K562 (cell line): ENCODE measurements at regions not wholly inside any gene's neighbourhood (a gene's known extent, or its start where the extent isn't known, plus 50 kb on each side); places are given as distances from the start of the nearest gene placed in this dataset.

Experiments used
- ATAC-seq: fragments of 200-7000 bp; cut with Tn5 transposase; 3 replicates; pipeline ENCODE4 v1.9.1; 2020; ENCODE audit warnings: moderate library complexity
- BruUV-seq: library from RNA; stranded (reverse); fragments of 400-500 nt; replicated peaks from 2 replicates; lab custom pipeline; 2021; lab: Mats Ljungman, UMichigan
- CTCF ChIA-PET: fragments of 300-600 bp; formaldehyde crosslinking; extraction: SDS; loops from one replicate; lab custom pipeline; 2021; ENCODE audit warnings: low intra/inter-chr PET ratio; lab: Yijun Ruan, JAX
- POLR2A ChIA-PET: fragments of 300-600, 350-650 bp; sonication (Branson Sonifier 250); formaldehyde crosslinking; extraction: SDS; loops from one replicate; lab custom pipeline; 2021; ENCODE audit warnings: antibody characterized with exemption, inconsistent platforms; lab: Yijun Ruan, JAX
- DNase-seq, 4 experiments: peaks; one replicate each; pipeline versions ENCODE4 v3.0.0 to v3.0.0-alpha.2; 2011 to 2018; ENCODE audit warnings: low spot score in 3 of 4, mixed read lengths in 3 of 4; ENCODE audit errors: extremely low read depth in 1 of 4
- FAIRE-seq: peaks from 2 replicates; lab custom pipeline; 2011; peaks lifted over from hg19 to GRCh38; lab: Jason Lieb, UNC
- H2AFZ ChIP-seq: 2 replicates; pipeline ENCODE4 v1.6.0; 2011; ENCODE audit warnings: low read depth, low read length, control low read depth, inconsistent platforms
- H3K27ac ChIP-seq: fragments of 200-600 bp; 3 replicates; pipeline ENCODE4 v1.8.0; 2011; ENCODE audit warnings: low read depth, mild to moderate bottlenecking, control low read depth, inconsistent platforms, low read length, moderate library complexity, mixed read lengths; ENCODE audit errors: extremely low read depth
- H3K27me3 ChIP-seq, 2 experiments: fragments of 300-600 bp in 1 of 2; 2 replicates in 1 of 2; 3 replicates in 1 of 2; pipeline versions ENCODE4 v1.6.0 to v1.8.0; 2011; ENCODE audit warnings: inconsistent platforms in 2 of 2, low read length in 2 of 2, mild to moderate bottlenecking in 1 of 2, mixed read lengths in 1 of 2, moderate library complexity in 1 of 2; ENCODE audit not compliant: control insufficient read depth in 2 of 2, insufficient read depth in 2 of 2
- H3K36me3 ChIP-seq: fragments of 300-600 bp; 3 replicates; pipeline ENCODE4 v1.8.0; 2011; ENCODE audit warnings: mild to moderate bottlenecking, low read length, inconsistent platforms; ENCODE audit not compliant: control insufficient read depth, insufficient read depth
- H3K4me1 ChIP-seq, 2 experiments: fragments of 200-600 bp in 1 of 2; replicated peaks in 1 of 2; 2 replicates in 1 of 2; 3 replicates in 1 of 2; pipeline versions ENCODE4 v1.5.1 to v1.8.0; 2011; ENCODE audit warnings: inconsistent platforms in 2 of 2, low read length in 2 of 2, mild to moderate bottlenecking in 1 of 2, mixed read lengths in 1 of 2, moderate library complexity in 1 of 2; ENCODE audit not compliant: control insufficient read depth in 2 of 2, insufficient read depth in 2 of 2
- H3K4me2 ChIP-seq: 2 replicates; pipeline ENCODE4 v1.6.1; 2011; ENCODE audit warnings: low read length, control low read depth, inconsistent platforms, mixed read lengths; ENCODE audit not compliant: insufficient read depth
- H3K4me3 ChIP-seq: fragments of 200-600 bp; sonication (generic), shearing (Covaris generic); 2 replicates; pipeline ENCODE4 v1.5.1; 2016; ENCODE audit warnings: control low read depth, inconsistent platforms
- H3K79me2 ChIP-seq: fragments of 200-600 bp; 3 replicates; pipeline ENCODE4 v1.8.0; 2011; ENCODE audit warnings: low read length, inconsistent platforms; ENCODE audit not compliant: control insufficient read depth, insufficient read depth
- H3K9ac ChIP-seq, 2 experiments: 2 replicates each; pipeline versions ENCODE4 v1.6.0 to v1.6.1; 2011; ENCODE audit warnings: low read depth in 2 of 2, low read length in 2 of 2, control low read depth in 1 of 2, inconsistent platforms in 1 of 2, mild to moderate bottlenecking in 1 of 2, mixed read lengths in 1 of 2; ENCODE audit not compliant: insufficient read depth in 1 of 2
- H3K9me1 ChIP-seq: one replicate; pipeline ENCODE4 v1.6.0; 2011; ENCODE audit warnings: inconsistent platforms, mild to moderate bottlenecking, low read length, moderate library complexity; ENCODE audit not compliant: control insufficient read depth, insufficient read depth
- H3K9me3 ChIP-seq: replicated peaks from 2 replicates; pipeline ENCODE4 v1.5.1; 2011; ENCODE audit warnings: low read depth, low read length, inconsistent platforms; ENCODE audit not compliant: control insufficient read depth, insufficient read depth
- H4K20me1 ChIP-seq: replicated peaks from 2 replicates; pipeline ENCODE4 v1.6.1; 2011; ENCODE audit warnings: low read length, inconsistent platforms, mixed read lengths; ENCODE audit not compliant: control insufficient read depth, insufficient read depth
- NFRKB ChIP-seq: fragments of 450-650 bp; IDR thresholded peaks from 2 replicates; pipeline ENCODE4 v1.6.1; 2016; ENCODE audit warnings: low read depth
- POLR2AphosphoS5 ChIP-seq: IDR thresholded peaks from 2 replicates; pipeline ENCODE4 v1.6.1; 2011; ENCODE audit warnings: mild to moderate bottlenecking, low read depth, low read length, moderate library complexity; ENCODE audit not compliant: control insufficient read depth, insufficient read depth
- RBM39 ChIP-seq: fragments of 200-400 bp; formaldehyde crosslinking; optimal IDR thresholded peaks from 2 replicates; pipeline ENCODE3; 2018; ENCODE audit warnings: low read depth, low read length
- U2AF2 ChIP-seq: fragments of 200-400 bp; formaldehyde crosslinking; optimal IDR thresholded peaks from 2 replicates; pipeline ENCODE3; 2017; ENCODE audit warnings: low read depth, mild to moderate bottlenecking, low read length
- ZC3H11A ChIP-seq: IDR thresholded peaks from 2 replicates; pipeline ENCODE4 v1.6.1; 2012; ENCODE audit warnings: low read depth, low read length, improper control_type of control experiment
- ZC3H8 ChIP-seq: fragments of 450-650 bp; IDR thresholded peaks from 2 replicates; pipeline ENCODE4 v1.6.1; 2017
- WGBS: fragments of 100-300 bp; shearing (Covaris generic); methylation state at CpG from one replicate; pipeline ENCODE4 v1.1.6; 2016; ENCODE audit warnings: low coverage, mixed read lengths; ENCODE audit not compliant: insufficient coverage; ENCODE audit errors: missing lambda C conversion rate; 5-methylcytosine and 5-hydroxymethylcytosine counted together
- in situ Hi-C: fragments of 300-500 bp; cut with MboI; formaldehyde crosslinking; loops from 4 replicates; pipeline ENCODE4 v1.15.0; 2018; ENCODE audit warnings: inconsistent platforms, mixed read lengths
- intact Hi-C: fragments of 100-400 bp; cut with micrococcal nuclease; formaldehyde crosslinking; loops from 2 replicates; pipeline ENCODE4 v1.14.2; 2022
- TF ChIP-seq, protein P1 (sequence below): sonication (generic); formaldehyde crosslinking; IDR thresholded peaks from 2 replicates; pipeline ENCODE4 v1.8.1; 2023; ENCODE audit warnings: mild to moderate bottlenecking, missing genetic modification reagents, moderate library complexity
- TF ChIP-seq, protein P2 (sequence below), 2 experiments: fragments of 450-650 bp; conservative IDR thresholded peaks; 2 replicates each; pipeline ENCODE4 v1.6.1; 2017; ENCODE audit warnings: mild to moderate bottlenecking in 2 of 2, moderate library complexity in 2 of 2
- TF ChIP-seq, protein P3 (sequence below), 2 experiments: fragments of 450-650 bp; IDR thresholded peaks; 2 replicates each; pipeline ENCODE4 v1.6.1; 2018; ENCODE audit warnings: mild to moderate bottlenecking in 2 of 2, low read depth in 1 of 2; ENCODE audit not compliant: partially characterized antibody in 2 of 2
- TF ChIP-seq, protein P4 (sequence below): fragments of 450-650 bp; IDR thresholded peaks from 2 replicates; pipeline ENCODE4 v1.7.0; 2016; ENCODE audit warnings: borderline replicate concordance
- TF ChIP-seq, protein P5 (sequence below): fragments of 200-800 bp; sonication (Bioruptor generic); IDR thresholded peaks from 2 replicates; pipeline ENCODE4 v1.6.1; 2017; ENCODE audit warnings: missing genetic modification characterization, missing compliant biosample characterization

DNA sequence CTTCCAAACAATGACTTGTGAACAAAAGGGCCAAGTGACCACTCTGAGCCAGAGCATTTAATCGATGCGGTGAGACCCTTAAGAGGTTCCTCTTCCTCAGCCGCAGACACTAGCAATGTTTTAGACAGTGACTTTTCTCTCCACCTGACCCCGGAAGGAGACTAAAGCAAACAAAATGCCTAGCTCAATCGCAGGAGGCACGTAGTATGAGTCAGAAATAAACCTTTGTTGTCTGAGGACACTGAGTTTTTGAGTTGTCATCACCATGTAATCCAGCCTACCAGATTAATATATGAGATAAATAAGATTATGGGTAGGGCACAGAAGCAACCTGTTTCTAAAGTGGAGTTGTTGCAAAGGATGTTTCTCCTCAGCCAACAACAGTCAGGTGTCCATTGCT is 326.2 kb upstream of the DUSP10 start:
- H3K27me3 ChIP-seq = no peaks in the 10 kb centered on the region
- ChIA-PET CTCF (no interaction called here), POLR2A (no interaction called here)
- H4K20me1 ChIP-seq = no peaks in the 10 kb centered on the region
- H3K4me3 ChIP-seq = no peak overlapping the region
- intact Hi-C loops = no loop called here
- no peak overlapping the region for H3K4me2 ChIP-seq
- H2AFZ ChIP-seq = no peak overlapping the region
- no peak for FAIRE-seq
- in situ Hi-C loops = no loop called here
- DNase-seq = no peak
- no peak for ATAC-seq
- no peaks in the 10 kb centered on the region for H3K9me1 ChIP-seq
- BruUV-seq = no TSS peak
- 4% methylated on average over 6 of the region's 6 CpGs for WGBS
- H3K79me2 ChIP-seq = no peaks in the 10 kb centered on the region
- H3K9me3 ChIP-seq = no peaks in the 10 kb centered on the region; the same call in none of the 2 replicates
- H3K9ac ChIP-seq = no peak overlapping the region
- H3K27ac ChIP-seq = no peak overlapping the region
- H3K36me3 ChIP-seq = no peaks in the 10 kb centered on the region
- H3K4me1 ChIP-seq = no peaks in the 10 kb centered on the region
- TF ChIP-seq, protein P1, sequence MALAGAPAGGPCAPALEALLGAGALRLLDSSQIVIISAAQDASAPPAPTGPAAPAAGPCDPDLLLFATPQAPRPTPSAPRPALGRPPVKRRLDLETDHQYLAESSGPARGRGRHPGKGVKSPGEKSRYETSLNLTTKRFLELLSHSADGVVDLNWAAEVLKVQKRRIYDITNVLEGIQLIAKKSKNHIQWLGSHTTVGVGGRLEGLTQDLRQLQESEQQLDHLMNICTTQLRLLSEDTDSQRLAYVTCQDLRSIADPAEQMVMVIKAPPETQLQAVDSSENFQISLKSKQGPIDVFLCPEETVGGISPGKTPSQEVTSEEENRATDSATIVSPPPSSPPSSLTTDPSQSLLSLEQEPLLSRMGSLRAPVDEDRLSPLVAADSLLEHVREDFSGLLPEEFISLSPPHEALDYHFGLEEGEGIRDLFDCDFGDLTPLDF (CRISPR knock-in tag) = no peak
- no peak for TF ChIP-seq ZC3H11A
- TF ChIP-seq, protein P2, sequence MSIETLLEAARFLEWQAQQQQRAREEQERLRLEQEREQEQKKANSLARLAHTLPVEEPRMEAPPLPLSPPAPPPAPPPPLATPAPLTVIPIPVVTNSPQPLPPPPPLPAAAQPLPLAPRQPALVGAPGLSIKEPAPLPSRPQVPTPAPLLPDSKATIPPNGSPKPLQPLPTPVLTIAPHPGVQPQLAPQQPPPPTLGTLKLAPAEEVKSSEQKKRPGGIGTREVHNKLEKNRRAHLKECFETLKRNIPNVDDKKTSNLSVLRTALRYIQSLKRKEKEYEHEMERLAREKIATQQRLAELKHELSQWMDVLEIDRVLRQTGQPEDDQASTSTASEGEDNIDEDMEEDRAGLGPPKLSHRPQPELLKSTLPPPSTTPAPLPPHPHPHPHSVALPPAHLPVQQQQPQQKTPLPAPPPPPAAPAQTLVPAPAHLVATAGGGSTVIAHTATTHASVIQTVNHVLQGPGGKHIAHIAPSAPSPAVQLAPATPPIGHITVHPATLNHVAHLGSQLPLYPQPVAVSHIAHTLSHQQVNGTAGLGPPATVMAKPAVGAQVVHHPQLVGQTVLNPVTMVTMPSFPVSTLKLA (conservative IDR thresholded peaks at IDR 0.05) = no peak
- TF ChIP-seq NFRKB = no peak
- TF ChIP-seq U2AF2 = no peak
- TF ChIP-seq, protein P3, sequence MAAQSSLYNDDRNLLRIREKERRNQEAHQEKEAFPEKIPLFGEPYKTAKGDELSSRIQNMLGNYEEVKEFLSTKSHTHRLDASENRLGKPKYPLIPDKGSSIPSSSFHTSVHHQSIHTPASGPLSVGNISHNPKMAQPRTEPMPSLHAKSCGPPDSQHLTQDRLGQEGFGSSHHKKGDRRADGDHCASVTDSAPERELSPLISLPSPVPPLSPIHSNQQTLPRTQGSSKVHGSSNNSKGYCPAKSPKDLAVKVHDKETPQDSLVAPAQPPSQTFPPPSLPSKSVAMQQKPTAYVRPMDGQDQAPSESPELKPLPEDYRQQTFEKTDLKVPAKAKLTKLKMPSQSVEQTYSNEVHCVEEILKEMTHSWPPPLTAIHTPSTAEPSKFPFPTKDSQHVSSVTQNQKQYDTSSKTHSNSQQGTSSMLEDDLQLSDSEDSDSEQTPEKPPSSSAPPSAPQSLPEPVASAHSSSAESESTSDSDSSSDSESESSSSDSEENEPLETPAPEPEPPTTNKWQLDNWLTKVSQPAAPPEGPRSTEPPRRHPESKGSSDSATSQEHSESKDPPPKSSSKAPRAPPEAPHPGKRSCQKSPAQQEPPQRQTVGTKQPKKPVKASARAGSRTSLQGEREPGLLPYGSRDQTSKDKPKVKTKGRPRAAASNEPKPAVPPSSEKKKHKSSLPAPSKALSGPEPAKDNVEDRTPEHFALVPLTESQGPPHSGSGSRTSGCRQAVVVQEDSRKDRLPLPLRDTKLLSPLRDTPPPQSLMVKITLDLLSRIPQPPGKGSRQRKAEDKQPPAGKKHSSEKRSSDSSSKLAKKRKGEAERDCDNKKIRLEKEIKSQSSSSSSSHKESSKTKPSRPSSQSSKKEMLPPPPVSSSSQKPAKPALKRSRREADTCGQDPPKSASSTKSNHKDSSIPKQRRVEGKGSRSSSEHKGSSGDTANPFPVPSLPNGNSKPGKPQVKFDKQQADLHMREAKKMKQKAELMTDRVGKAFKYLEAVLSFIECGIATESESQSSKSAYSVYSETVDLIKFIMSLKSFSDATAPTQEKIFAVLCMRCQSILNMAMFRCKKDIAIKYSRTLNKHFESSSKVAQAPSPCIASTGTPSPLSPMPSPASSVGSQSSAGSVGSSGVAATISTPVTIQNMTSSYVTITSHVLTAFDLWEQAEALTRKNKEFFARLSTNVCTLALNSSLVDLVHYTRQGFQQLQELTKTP (IDR thresholded peaks at IDR 0.05; ENCODE audit: low read depth in 1 of 2, partially characterized antibody in 2 of 2) = no peak
- TF ChIP-seq, protein P4, sequence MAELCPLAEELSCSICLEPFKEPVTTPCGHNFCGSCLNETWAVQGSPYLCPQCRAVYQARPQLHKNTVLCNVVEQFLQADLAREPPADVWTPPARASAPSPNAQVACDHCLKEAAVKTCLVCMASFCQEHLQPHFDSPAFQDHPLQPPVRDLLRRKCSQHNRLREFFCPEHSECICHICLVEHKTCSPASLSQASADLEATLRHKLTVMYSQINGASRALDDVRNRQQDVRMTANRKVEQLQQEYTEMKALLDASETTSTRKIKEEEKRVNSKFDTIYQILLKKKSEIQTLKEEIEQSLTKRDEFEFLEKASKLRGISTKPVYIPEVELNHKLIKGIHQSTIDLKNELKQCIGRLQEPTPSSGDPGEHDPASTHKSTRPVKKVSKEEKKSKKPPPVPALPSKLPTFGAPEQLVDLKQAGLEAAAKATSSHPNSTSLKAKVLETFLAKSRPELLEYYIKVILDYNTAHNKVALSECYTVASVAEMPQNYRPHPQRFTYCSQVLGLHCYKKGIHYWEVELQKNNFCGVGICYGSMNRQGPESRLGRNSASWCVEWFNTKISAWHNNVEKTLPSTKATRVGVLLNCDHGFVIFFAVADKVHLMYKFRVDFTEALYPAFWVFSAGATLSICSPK = no peak
- TF ChIP-seq ZC3H8 = no peak
- no peak for TF ChIP-seq POLR2AphosphoS5
- no peak for TF ChIP-seq RBM39
- TF ChIP-seq, protein P5, sequence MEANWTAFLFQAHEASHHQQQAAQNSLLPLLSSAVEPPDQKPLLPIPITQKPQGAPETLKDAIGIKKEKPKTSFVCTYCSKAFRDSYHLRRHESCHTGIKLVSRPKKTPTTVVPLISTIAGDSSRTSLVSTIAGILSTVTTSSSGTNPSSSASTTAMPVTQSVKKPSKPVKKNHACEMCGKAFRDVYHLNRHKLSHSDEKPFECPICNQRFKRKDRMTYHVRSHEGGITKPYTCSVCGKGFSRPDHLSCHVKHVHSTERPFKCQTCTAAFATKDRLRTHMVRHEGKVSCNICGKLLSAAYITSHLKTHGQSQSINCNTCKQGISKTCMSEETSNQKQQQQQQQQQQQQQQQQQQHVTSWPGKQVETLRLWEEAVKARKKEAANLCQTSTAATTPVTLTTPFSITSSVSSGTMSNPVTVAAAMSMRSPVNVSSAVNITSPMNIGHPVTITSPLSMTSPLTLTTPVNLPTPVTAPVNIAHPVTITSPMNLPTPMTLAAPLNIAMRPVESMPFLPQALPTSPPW (CRISPR knock-in tag) = no peak
